A673 (cell line): ENCODE measurements at regions not wholly inside any gene's neighbourhood (a gene's known extent, or its start where the extent isn't known, plus 50 kb on each side); places are given as distances from the start of the nearest gene placed in this dataset.

Experiments used
- EZH2 ChIP-seq: fragments of 200-600 bp; sonication (generic); IDR thresholded peaks from 2 replicates; pipeline ENCODE4 v1.6.1; 2017; ENCODE audit warnings: borderline replicate concordance, low read depth, mild to moderate bottlenecking, mixed read lengths, antibody characterized with exemption, low read length; ENCODE audit not compliant: poor library complexity, severe bottlenecking
- TF ChIP-seq, protein P1 (sequence below): fragments of 300-800, 200-600 bp; sonication (generic); conservative IDR thresholded peaks from 2 replicates; pipeline ENCODE4 v1.5.1; 2017; ENCODE audit warnings: low read depth, mild to moderate bottlenecking, antibody characterized with exemption, low read length, moderate library complexity, mixed read lengths

DNA sequence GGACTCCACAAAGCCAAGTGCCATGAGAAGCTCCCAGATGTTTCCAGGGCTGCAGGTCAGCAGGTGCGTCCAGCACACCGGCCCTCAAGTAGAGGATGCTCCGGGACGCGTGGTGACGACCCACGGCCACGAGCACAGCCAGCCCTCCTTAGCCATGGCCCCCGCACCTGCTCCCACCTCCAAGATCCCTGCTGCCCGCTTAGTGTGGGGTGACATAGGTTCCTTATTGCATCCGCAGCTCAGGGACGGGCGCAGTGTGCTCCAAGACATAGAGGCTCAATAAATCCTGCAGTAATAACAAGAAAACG lies 138.1 kb upstream of the RPS6KA2 start:
- no peak for TF ChIP-seq EZH2
- TF ChIP-seq, protein P1, sequence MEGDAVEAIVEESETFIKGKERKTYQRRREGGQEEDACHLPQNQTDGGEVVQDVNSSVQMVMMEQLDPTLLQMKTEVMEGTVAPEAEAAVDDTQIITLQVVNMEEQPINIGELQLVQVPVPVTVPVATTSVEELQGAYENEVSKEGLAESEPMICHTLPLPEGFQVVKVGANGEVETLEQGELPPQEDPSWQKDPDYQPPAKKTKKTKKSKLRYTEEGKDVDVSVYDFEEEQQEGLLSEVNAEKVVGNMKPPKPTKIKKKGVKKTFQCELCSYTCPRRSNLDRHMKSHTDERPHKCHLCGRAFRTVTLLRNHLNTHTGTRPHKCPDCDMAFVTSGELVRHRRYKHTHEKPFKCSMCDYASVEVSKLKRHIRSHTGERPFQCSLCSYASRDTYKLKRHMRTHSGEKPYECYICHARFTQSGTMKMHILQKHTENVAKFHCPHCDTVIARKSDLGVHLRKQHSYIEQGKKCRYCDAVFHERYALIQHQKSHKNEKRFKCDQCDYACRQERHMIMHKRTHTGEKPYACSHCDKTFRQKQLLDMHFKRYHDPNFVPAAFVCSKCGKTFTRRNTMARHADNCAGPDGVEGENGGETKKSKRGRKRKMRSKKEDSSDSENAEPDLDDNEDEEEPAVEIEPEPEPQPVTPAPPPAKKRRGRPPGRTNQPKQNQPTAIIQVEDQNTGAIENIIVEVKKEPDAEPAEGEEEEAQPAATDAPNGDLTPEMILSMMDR, result no peak
